ENCODE measurements at regions not wholly inside any gene's neighbourhood (a gene's known extent, or its start where the extent isn't known, plus 50 kb on each side); places are given as distances from the start of the nearest gene placed in this dataset.

GRCh38 chr15:66834881-66835878 is 133.1 kb downstream of the SMAD6 start (continued):
- no peak for TF ChIP-seq ZSCAN29 (IDR thresholded peaks at IDR 0.05)
- TF ChIP-seq ZZZ3 (IDR thresholded peaks at IDR 0.05; ENCODE audit: control insufficient read depth, insufficient read length, low read depth) = no peak
- TF ChIP-seq TCF3 (IDR thresholded peaks at IDR 0.05; ENCODE audit: borderline replicate concordance, insufficient read depth, low read depth, low read length) = no peak
- TF ChIP-seq PML (IDR thresholded peaks at IDR 0.05; ENCODE audit: low read length) = no peak
- TF ChIP-seq ZBED1 (IDR thresholded peaks at IDR 0.05; ENCODE audit: borderline replicate concordance) = no peak

- in situ Hi-C loops (cut with MboI) = no loop called here
- 28% methylated on average over 9 of the region's 9 CpGs for WGBS (ENCODE audit: insufficient coverage, insufficient replicate concordance, low lambda C conversion rate, missing lambda C conversion rate)
- H3K9ac ChIP-seq (ENCODE audit: control insufficient read depth, insufficient read depth, low read length) = no peak overlapping the region
- no peak overlapping the region for H3K4me3 ChIP-seq
- FAIRE-seq (no peak), ATAC-seq (no peak), DNase-seq (ENCODE audit: low read depth, low spot score) (no peak)
- H3K27me3 ChIP-seq (replicated peaks in 1 of 2; ENCODE audit: control insufficient read depth in 2 of 2, insufficient read depth in 2 of 2, low read length in 1 of 2) = peaks cover 2 to 5% of the 10 kb centered on the region in 2 experiments; a peak in 2 of 4 replicates
- intact Hi-C loops (cut with micrococcal nuclease; ENCODE audit: unreplicated experiment) = no loop called here
- H3K9me3 ChIP-seq (replicated peaks; ENCODE audit: control insufficient read depth, insufficient read depth, low read length) = peaks cover 3% of the 10 kb centered on the region; the same call in 1 of the 3 replicates
- H3K79me2 ChIP-seq (ENCODE audit: control insufficient read depth, insufficient read depth, low read length) = no peaks in the 10 kb centered on the region
- no peak overlapping the region for H2AFZ ChIP-seq (ENCODE audit: control insufficient read depth, low read depth, low read length)
- POLR2A ChIA-PET = no interaction called here
- no peak overlapping the region for H3K27ac ChIP-seq (ENCODE audit: control insufficient read depth, insufficient read depth)
- no peaks in the 10 kb centered on the region for H4K20me1 ChIP-seq (ENCODE audit: control insufficient read depth, insufficient read depth)
- H3K4me1 ChIP-seq (ENCODE audit: control insufficient read depth, insufficient read depth, low read length) = no peaks in the 10 kb centered on the region
- CTCF ChIA-PET = interaction anchor here (1.7 kb wide), 1 partner anchor 14 kb away, joined by 4 read pairs; no protein-coding TSS in a partner anchor
- H3K4me2 ChIP-seq (ENCODE audit: control insufficient read depth, insufficient read depth) = no peak overlapping the region
- no peaks in the 10 kb centered on the region for H3K36me3 ChIP-seq (ENCODE audit: control insufficient read depth in 2 of 2, insufficient read depth in 2 of 2, low read length in 1 of 2)
- no TSS peak for BruUV-seq (replicated peaks)
- TF ChIP-seq POLR2A (IDR thresholded peaks at IDR 0.05; ENCODE audit: low read depth, low read length) (no peak), FOS (IDR thresholded peaks at IDR 0.05; ENCODE audit: borderline replicate concordance, extremely low read depth, insufficient read length) (no peak), MTA2 (IDR thresholded peaks at IDR 0.05; ENCODE audit: low read depth) (no peak), BRCA1 (IDR thresholded peaks at IDR 0.05; ENCODE audit: low read depth, low read length) (no peak), JUNB (IDR thresholded peaks at IDR 0.05) (no peak), IRF5 (IDR thresholded peaks at IDR 0.05; ENCODE audit: borderline replicate concordance) (no peak)
- SMC1A ChIA-PET (ENCODE audit: uncharacterized antibody, unreplicated experiment) = interaction anchor here (0.7 kb wide), 1 partner anchor 8 kb away, joined by 5 read pairs; no protein-coding TSS in a partner anchor
- RAD21 ChIA-PET (ENCODE audit: unreplicated experiment) = no interaction called here
These were observed 134.4 kb downstream of the SMAD6 start for GRCh38 chr15:66836231-66837030.
